ENCODE measurements at regions not wholly inside any gene's neighbourhood (a gene's known extent, or its start where the extent isn't known, plus 50 kb on each side); places are given as distances from the start of the nearest gene placed in this dataset.

- H3K27ac Mint-ChIP-seq: no peak overlapping the region
- no peak overlapping the region for H3K4me3 Mint-ChIP-seq
- peaks cover 2% of the 10 kb centered on the region for H3K27me3 Mint-ChIP-seq (ENCODE audit: insufficient read depth)
- Histone ChIP-seq H3K9me3 (ENCODE audit: control insufficient read depth, low read length) (no peaks in the 10 kb centered on the region), H3K9ac (ENCODE audit: extremely low read depth, low read length, poor library complexity, severe bottlenecking) (no peak overlapping the region), H3K4me3 (ENCODE audit: low read length) (no peak overlapping the region), H3K27me3 (ENCODE audit: control insufficient read depth, insufficient read depth, low read length, poor library complexity, severe bottlenecking) (no peaks in the 10 kb centered on the region), H3K27ac (ENCODE audit: low read depth, low read length) (no peak overlapping the region), H3K4me1 (ENCODE audit: control insufficient read depth, insufficient read depth, low read length) (peaks cover 4% of the 10 kb centered on the region), H3K36me3 (ENCODE audit: control insufficient read depth, insufficient read depth, low read length) (no peaks in the 10 kb centered on the region)
- 82 to 94% methylated on average over 9 to 10 of the region's 10 CpGs for WGBS, 2 experiments (ENCODE audit: insufficient coverage in 1 of 2, insufficient read length in 1 of 2)
- DNase-seq: no peak
- TF ChIP-seq CTCF (conservative IDR thresholded peaks at IDR 0.05): no peak
- H3K4me1 Mint-ChIP-seq: peaks cover 18% of the 10 kb centered on the region
- no peaks in the 10 kb centered on the region for H3K9me3 Mint-ChIP-seq
- H3K36me3 Mint-ChIP-seq (ENCODE audit: low read depth): no peaks in the 10 kb centered on the region
Measured at GRCh38 chr13:105915146-105915850, 620.2 kb downstream of the EFNB2 start.

GRCh38 chr13:105914291-105915036, 621.0 kb downstream of the EFNB2 start:
- H3K9me3 Mint-ChIP-seq: no peaks in the 10 kb centered on the region
- Histone ChIP-seq H3K36me3 (ENCODE audit: control insufficient read depth, insufficient read depth, low read length) (no peaks in the 10 kb centered on the region), H3K4me1 (ENCODE audit: control insufficient read depth, insufficient read depth, low read length) (peaks cover 2% of the 10 kb centered on the region), H3K9me3 (ENCODE audit: control insufficient read depth, low read length) (no peaks in the 10 kb centered on the region), H3K4me3 (ENCODE audit: low read length) (no peak overlapping the region), H3K27ac (ENCODE audit: low read depth, low read length) (no peak overlapping the region), H3K9ac (ENCODE audit: extremely low read depth, low read length, poor library complexity, severe bottlenecking) (no peak overlapping the region), H3K27me3 (ENCODE audit: control insufficient read depth, insufficient read depth, low read length, poor library complexity, severe bottlenecking) (no peaks in the 10 kb centered on the region)
- WGBS, 2 experiments (ENCODE audit: insufficient coverage in 1 of 2, insufficient read length in 1 of 2): 82 to 89% methylated on average over 3 to 4 of the region's 4 CpGs
- DNase-seq: no peak
- H3K4me3 Mint-ChIP-seq: no peak overlapping the region
- H3K27me3 Mint-ChIP-seq (ENCODE audit: insufficient read depth): peaks cover 5% of the 10 kb centered on the region
- H3K27ac Mint-ChIP-seq: no peak overlapping the region
- no peaks in the 10 kb centered on the region for H3K36me3 Mint-ChIP-seq (ENCODE audit: low read depth)
- peaks cover 14% of the 10 kb centered on the region for H3K4me1 Mint-ChIP-seq
- TF ChIP-seq CTCF (conservative IDR thresholded peaks at IDR 0.05): no peak

GRCh38 chr13:105908586-105908985, 626.9 kb downstream of the EFNB2 start:
- H3K27ac Mint-ChIP-seq: no peak overlapping the region
- H3K4me1 Mint-ChIP-seq: peaks cover 3% of the 10 kb centered on the region
- WGBS, 2 experiments (ENCODE audit: insufficient coverage in 1 of 2, insufficient read length in 1 of 2): 93 to 94% methylated on average over 8 to 9 of the region's 9 CpGs
- Histone ChIP-seq H3K4me1 (ENCODE audit: control insufficient read depth, insufficient read depth, low read length) (no peaks in the 10 kb centered on the region), H3K4me3 (ENCODE audit: low read length) (no peak overlapping the region), H3K27ac (ENCODE audit: low read depth, low read length) (no peak overlapping the region), H3K9me3 (ENCODE audit: control insufficient read depth, low read length) (no peaks in the 10 kb centered on the region), H3K27me3 (ENCODE audit: control insufficient read depth, insufficient read depth, low read length, poor library complexity, severe bottlenecking) (no peaks in the 10 kb centered on the region), H3K36me3 (ENCODE audit: control insufficient read depth, insufficient read depth, low read length) (no peaks in the 10 kb centered on the region), H3K9ac (ENCODE audit: extremely low read depth, low read length, poor library complexity, severe bottlenecking) (no peak overlapping the region)
- DNase-seq: no peak
- H3K27me3 Mint-ChIP-seq (ENCODE audit: insufficient read depth): peaks cover 7% of the 10 kb centered on the region
- no peaks in the 10 kb centered on the region for H3K9me3 Mint-ChIP-seq
- no peaks in the 10 kb centered on the region for H3K36me3 Mint-ChIP-seq (ENCODE audit: low read depth)
- TF ChIP-seq CTCF (conservative IDR thresholded peaks at IDR 0.05): no peak
- H3K4me3 Mint-ChIP-seq: no peak overlapping the region

Measured in endodermal cell (in vitro differentiated cells).